HepG2 (cell line): ENCODE measurements at regions not wholly inside any gene's neighbourhood (a gene's known extent, or its start where the extent isn't known, plus 50 kb on each side); places are given as distances from the start of the nearest gene placed in this dataset.

Experiments used
- ATAC-seq: fragments of 200-7000 bp; cut with Tn5 transposase; 3 replicates; pipeline ENCODE4 v1.9.1; 2020; ENCODE audit warnings: mild to moderate bottlenecking, moderate library complexity
- BruUV-seq: library from RNA; stranded (reverse); fragments of 400-500 nt; replicated peaks from 2 replicates; lab custom pipeline; 2021; lab: Mats Ljungman, UMichigan
- CTCF ChIA-PET: fragments of 300-600 bp; formaldehyde crosslinking; extraction: SDS; loops from one replicate; lab custom pipeline; 2021; ENCODE audit warnings: low total read pairs, inconsistent platforms, low intra/inter-chr PET ratio; lab: Yijun Ruan, JAX
- POLR2A ChIA-PET: fragments of 350-600 bp; sonication (Branson Sonifier 250); formaldehyde crosslinking; loops from one replicate; lab custom pipeline; 2020; ENCODE audit warnings: antibody characterized with exemption, inconsistent platforms; lab: Yijun Ruan, JAX
- DNase-seq: peaks from one replicate; pipeline ENCODE4 v3.0.0-alpha.2; 2015; ENCODE audit warnings: low spot score
- FAIRE-seq: peaks from 3 replicates; lab custom pipeline; 2011; peaks lifted over from hg19 to GRCh38; lab: Jason Lieb, UNC
- H2AFZ ChIP-seq: one replicate; pipeline ENCODE4 v1.6.1; 2011; ENCODE audit warnings: low read length, inconsistent platforms
- H3K27ac ChIP-seq: fragments of 300-600 bp; 3 replicates; pipeline ENCODE4 v1.8.0; 2011; ENCODE audit warnings: mixed run types, mild to moderate bottlenecking, mixed read lengths, low read length, inconsistent platforms; ENCODE audit not compliant: insufficient read depth; ENCODE audit errors: extremely low read length
- H3K27me3 ChIP-seq, 2 experiments: fragments of 200-600 bp in 1 of 2; 2 replicates in 1 of 2; 3 replicates in 1 of 2; pipeline versions ENCODE4 v1.6.0 to v1.8.0; 2011; ENCODE audit warnings: low read length in 2 of 2, mild to moderate bottlenecking in 2 of 2, moderate library complexity in 2 of 2, inconsistent platforms in 1 of 2; ENCODE audit not compliant: insufficient read depth in 2 of 2, control insufficient read depth in 1 of 2
- H3K36me3 ChIP-seq, 2 experiments: fragments of 200-600 bp in 1 of 2; replicated peaks in 1 of 2; 2 replicates in 1 of 2; 3 replicates in 1 of 2; pipeline versions ENCODE4 v1.5.1 to v1.8.0; 2011; ENCODE audit warnings: low read length in 2 of 2, inconsistent platforms in 1 of 2; ENCODE audit not compliant: insufficient read depth in 2 of 2, control insufficient read depth in 1 of 2
- H3K4me1 ChIP-seq: 2 replicates; pipeline ENCODE4 v1.5.1; 2012; ENCODE audit warnings: low read length, inconsistent platforms; ENCODE audit not compliant: insufficient read depth
- H3K4me2 ChIP-seq: 2 replicates; pipeline ENCODE4 v1.6.0; 2011; ENCODE audit warnings: low read depth, low read length, inconsistent platforms
- H3K4me3 ChIP-seq, 3 experiments: fragments of 200-600 bp in 1 of 3; sonication (generic), shearing (Covaris generic) in 1 of 3; replicated peaks in 1 of 3; 2 replicates each; pipeline ENCODE4 v1.5.1; 2011 to 2016; ENCODE audit warnings: low read length in 3 of 3, inconsistent platforms in 2 of 3, low read depth in 2 of 3, mild to moderate bottlenecking in 2 of 3, control low read depth in 1 of 3, mixed read lengths in 1 of 3; ENCODE audit not compliant: insufficient read depth in 1 of 3
- H3K79me2 ChIP-seq: one replicate; pipeline ENCODE4 v1.6.1; 2011; ENCODE audit warnings: low read length, inconsistent platforms; ENCODE audit not compliant: insufficient read depth
- H3K9ac ChIP-seq: 2 replicates; pipeline ENCODE4 v1.6.0; 2011; ENCODE audit warnings: mild to moderate bottlenecking, low read depth, low read length, inconsistent platforms; ENCODE audit not compliant: insufficient read depth
- H3K9me3 ChIP-seq: 2 replicates; pipeline ENCODE4 v1.5.1; 2012; ENCODE audit warnings: mild to moderate bottlenecking, low read length
- H4K20me1 ChIP-seq: 2 replicates; pipeline ENCODE4 v1.6.0; 2011; ENCODE audit warnings: inconsistent platforms, mild to moderate bottlenecking, low read length, moderate library complexity; ENCODE audit not compliant: insufficient read depth
- FOXC1 ChIP-seq: sonication (generic); formaldehyde crosslinking; IDR thresholded peaks from 2 replicates; pipeline ENCODE4 v1.8.0; 2022; ENCODE audit warnings: mild to moderate bottlenecking, missing genetic modification reagents, borderline replicate concordance
- PPARG ChIP-seq: conservative IDR thresholded peaks from 2 replicates; pipeline ENCODE4 v1.6.1; 2016; ENCODE audit warnings: missing biosample characterization, missing genetic modification reagents
- THYN1 ChIP-seq: sonication (generic); formaldehyde crosslinking; IDR thresholded peaks from 2 replicates; pipeline ENCODE4 v1.8.1; 2023; ENCODE audit warnings: low read depth, mild to moderate bottlenecking, moderate library complexity, missing genetic modification reagents, borderline replicate concordance
- TRIM22 ChIP-seq: fragments of 450-650 bp; IDR thresholded peaks from 2 replicates; pipeline ENCODE4 v1.6.1; 2017
- ZEB1 ChIP-seq: IDR thresholded peaks from 2 replicates; pipeline ENCODE4 v1.6.1; 2012; ENCODE audit warnings: mild to moderate bottlenecking, low read depth, inconsistent platforms; ENCODE audit not compliant: insufficient replicate concordance
- ZKSCAN1 ChIP-seq: fragments of 150-350 bp; IDR thresholded peaks from 2 replicates; pipeline ENCODE4 v1.6.1; 2014; ENCODE audit warnings: low read length
- ZNF552 ChIP-seq: sonication (generic); formaldehyde crosslinking; IDR thresholded peaks from 2 replicates; pipeline ENCODE4 v1.9.0; 2022; ENCODE audit warnings: missing genetic modification reagents, mild to moderate bottlenecking, borderline replicate concordance
- ZNF564 ChIP-seq: sonication (generic); formaldehyde crosslinking; IDR thresholded peaks from 2 replicates; pipeline ENCODE4 v1.8.1; 2023; ENCODE audit warnings: mild to moderate bottlenecking, missing genetic modification reagents
- WGBS: methylation state at CpG from one replicate; pipeline ENCODE4 v1.1.6; 2017; ENCODE audit warnings: low lambda C conversion rate; 5-methylcytosine and 5-hydroxymethylcytosine counted together
- in situ Hi-C: cut with HindIII; loops from 2 replicates; pipeline ENCODE4 v1.10.0; 2017; ENCODE audit warnings: low pct_unique_long_range_greater_than_20kb; ENCODE audit not compliant: extremely low pct_ligation_motif_present
- intact Hi-C: fragments of 100-400 bp; cut with micrococcal nuclease; formaldehyde crosslinking; loops from one replicate; pipeline ENCODE4 v1.10.0; 2022; ENCODE audit not compliant: unreplicated experiment
- TF ChIP-seq, protein P1 (sequence below): sonication (generic); formaldehyde crosslinking; IDR thresholded peaks from 2 replicates; pipeline ENCODE4 v1.4.0; 2020; ENCODE audit warnings: missing genetic modification reagents
- TF ChIP-seq, protein P2 (sequence below): sonication (generic); formaldehyde crosslinking; IDR thresholded peaks from 2 replicates; pipeline ENCODE4 v1.8.1; 2023; ENCODE audit warnings: mild to moderate bottlenecking, missing genetic modification reagents
- TF ChIP-seq, protein P3 (sequence below): sonication (generic); formaldehyde crosslinking; conservative IDR thresholded peaks from 2 replicates; pipeline ENCODE4 v1.4.0; 2020; ENCODE audit warnings: missing genetic modification reagents
- TF ChIP-seq, protein P4 (sequence below): sonication (generic); formaldehyde crosslinking; IDR thresholded peaks from 2 replicates; pipeline ENCODE4 v1.4.0; 2020; ENCODE audit warnings: mild to moderate bottlenecking, missing genetic modification reagents

- no TSS peak for BruUV-seq
- POLR2A ChIA-PET, result no interaction called here
- no peak for DNase-seq
- WGBS, result 12% methylated on average over 1 of the region's 1 CpG
- Histone ChIP-seq H3K9ac (no peak overlapping the region), H3K27ac (no peak overlapping the region), H3K9me3 (0 out of 2 replicates have a peak, but pooled peaks cover 10% of the 10 kb centered on the region), H3K4me1 (0 out of 2 replicates have a peak, but pooled peaks cover 8% of the 10 kb centered on the region), H3K79me2 (no peaks in the 10 kb centered on the region), H3K4me3 (no peak overlapping the region), H3K36me3 (no peaks in the 10 kb centered on the region), H2AFZ (no peak overlapping the region), H4K20me1 (no peaks in the 10 kb centered on the region), H3K4me2 (no peak overlapping the region), H3K27me3 (peaks cover 1 to 6% of the 10 kb centered on the region in 2 experiments; a peak in 2 of 5 replicates)
- CTCF ChIA-PET, result no interaction called here
- intact Hi-C loops (no loop called here), in situ Hi-C loops (no loop called here)
- ATAC-seq, result no peak
- TF ChIP-seq ZKSCAN1 (no peak), PPARG (CRISPR knock-in tag) (no peak), ZEB1 (no peak), THYN1 (CRISPR knock-in tag) (no peak), FOXC1 (no peak), TRIM22 (no peak), ZNF564 (CRISPR knock-in tag) (no peak), ZNF552 (CRISPR knock-in tag) (no peak)
- TF ChIP-seq, protein P1, sequence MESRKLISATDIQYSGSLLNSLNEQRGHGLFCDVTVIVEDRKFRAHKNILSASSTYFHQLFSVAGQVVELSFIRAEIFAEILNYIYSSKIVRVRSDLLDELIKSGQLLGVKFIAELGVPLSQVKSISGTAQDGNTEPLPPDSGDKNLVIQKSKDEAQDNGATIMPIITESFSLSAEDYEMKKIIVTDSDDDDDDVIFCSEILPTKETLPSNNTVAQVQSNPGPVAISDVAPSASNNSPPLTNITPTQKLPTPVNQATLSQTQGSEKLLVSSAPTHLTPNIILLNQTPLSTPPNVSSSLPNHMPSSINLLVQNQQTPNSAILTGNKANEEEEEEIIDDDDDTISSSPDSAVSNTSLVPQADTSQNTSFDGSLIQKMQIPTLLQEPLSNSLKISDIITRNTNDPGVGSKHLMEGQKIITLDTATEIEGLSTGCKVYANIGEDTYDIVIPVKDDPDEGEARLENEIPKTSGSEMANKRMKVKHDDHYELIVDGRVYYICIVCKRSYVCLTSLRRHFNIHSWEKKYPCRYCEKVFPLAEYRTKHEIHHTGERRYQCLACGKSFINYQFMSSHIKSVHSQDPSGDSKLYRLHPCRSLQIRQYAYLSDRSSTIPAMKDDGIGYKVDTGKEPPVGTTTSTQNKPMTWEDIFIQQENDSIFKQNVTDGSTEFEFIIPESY (CRISPR knock-in tag), result no peak
- TF ChIP-seq, protein P2, sequence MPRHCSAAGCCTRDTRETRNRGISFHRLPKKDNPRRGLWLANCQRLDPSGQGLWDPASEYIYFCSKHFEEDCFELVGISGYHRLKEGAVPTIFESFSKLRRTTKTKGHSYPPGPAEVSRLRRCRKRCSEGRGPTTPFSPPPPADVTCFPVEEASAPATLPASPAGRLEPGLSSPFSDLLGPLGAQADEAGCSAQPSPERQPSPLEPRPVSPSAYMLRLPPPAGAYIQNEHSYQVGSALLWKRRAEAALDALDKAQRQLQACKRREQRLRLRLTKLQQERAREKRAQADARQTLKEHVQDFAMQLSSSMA (CRISPR knock-in tag), result no peak
- TF ChIP-seq, protein P3, sequence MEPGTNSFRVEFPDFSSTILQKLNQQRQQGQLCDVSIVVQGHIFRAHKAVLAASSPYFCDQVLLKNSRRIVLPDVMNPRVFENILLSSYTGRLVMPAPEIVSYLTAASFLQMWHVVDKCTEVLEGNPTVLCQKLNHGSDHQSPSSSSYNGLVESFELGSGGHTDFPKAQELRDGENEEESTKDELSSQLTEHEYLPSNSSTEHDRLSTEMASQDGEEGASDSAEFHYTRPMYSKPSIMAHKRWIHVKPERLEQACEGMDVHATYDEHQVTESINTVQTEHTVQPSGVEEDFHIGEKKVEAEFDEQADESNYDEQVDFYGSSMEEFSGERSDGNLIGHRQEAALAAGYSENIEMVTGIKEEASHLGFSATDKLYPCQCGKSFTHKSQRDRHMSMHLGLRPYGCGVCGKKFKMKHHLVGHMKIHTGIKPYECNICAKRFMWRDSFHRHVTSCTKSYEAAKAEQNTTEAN (CRISPR knock-in tag), result no peak
- TF ChIP-seq, protein P4, sequence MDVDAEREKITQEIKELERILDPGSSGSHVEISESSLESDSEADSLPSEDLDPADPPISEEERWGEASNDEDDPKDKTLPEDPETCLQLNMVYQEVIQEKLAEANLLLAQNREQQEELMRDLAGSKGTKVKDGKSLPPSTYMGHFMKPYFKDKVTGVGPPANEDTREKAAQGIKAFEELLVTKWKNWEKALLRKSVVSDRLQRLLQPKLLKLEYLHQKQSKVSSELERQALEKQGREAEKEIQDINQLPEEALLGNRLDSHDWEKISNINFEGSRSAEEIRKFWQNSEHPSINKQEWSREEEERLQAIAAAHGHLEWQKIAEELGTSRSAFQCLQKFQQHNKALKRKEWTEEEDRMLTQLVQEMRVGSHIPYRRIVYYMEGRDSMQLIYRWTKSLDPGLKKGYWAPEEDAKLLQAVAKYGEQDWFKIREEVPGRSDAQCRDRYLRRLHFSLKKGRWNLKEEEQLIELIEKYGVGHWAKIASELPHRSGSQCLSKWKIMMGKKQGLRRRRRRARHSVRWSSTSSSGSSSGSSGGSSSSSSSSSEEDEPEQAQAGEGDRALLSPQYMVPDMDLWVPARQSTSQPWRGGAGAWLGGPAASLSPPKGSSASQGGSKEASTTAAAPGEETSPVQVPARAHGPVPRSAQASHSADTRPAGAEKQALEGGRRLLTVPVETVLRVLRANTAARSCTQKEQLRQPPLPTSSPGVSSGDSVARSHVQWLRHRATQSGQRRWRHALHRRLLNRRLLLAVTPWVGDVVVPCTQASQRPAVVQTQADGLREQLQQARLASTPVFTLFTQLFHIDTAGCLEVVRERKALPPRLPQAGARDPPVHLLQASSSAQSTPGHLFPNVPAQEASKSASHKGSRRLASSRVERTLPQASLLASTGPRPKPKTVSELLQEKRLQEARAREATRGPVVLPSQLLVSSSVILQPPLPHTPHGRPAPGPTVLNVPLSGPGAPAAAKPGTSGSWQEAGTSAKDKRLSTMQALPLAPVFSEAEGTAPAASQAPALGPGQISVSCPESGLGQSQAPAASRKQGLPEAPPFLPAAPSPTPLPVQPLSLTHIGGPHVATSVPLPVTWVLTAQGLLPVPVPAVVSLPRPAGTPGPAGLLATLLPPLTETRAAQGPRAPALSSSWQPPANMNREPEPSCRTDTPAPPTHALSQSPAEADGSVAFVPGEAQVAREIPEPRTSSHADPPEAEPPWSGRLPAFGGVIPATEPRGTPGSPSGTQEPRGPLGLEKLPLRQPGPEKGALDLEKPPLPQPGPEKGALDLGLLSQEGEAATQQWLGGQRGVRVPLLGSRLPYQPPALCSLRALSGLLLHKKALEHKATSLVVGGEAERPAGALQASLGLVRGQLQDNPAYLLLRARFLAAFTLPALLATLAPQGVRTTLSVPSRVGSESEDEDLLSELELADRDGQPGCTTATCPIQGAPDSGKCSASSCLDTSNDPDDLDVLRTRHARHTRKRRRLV, result no peak
- no peak for FAIRE-seq
Measured at GRCh38 chr15:69754313-69754712, 301.7 kb downstream of the RPLP1 start.
